Gastrocnemius medialis (tissue), 4 donors: ENCODE measurements at regions not wholly inside any gene's neighbourhood (a gene's known extent, or its start where the extent isn't known, plus 50 kb on each side); places are given as distances from the start of the nearest gene placed in this dataset.

Experiments
- ATAC-seq, 2 donors: fragments of 150-250 bp; one replicate each; pipeline ENCODE4 v1.9.1; 2016
- DNase-seq, 2 donors: peaks; one replicate each; pipeline ENCODE4 v3.0.0-alpha.2; 2019
- H3K27ac ChIP-seq, 4 donors: fragments of 200-600 bp; sonication (generic); 1 replicate in 1 of 4; 2 replicates in 3 of 4; pipeline ENCODE4 v1.5.1; 2016 to 2018; ENCODE audit warnings: mild to moderate bottlenecking in 2 of 4, moderate library complexity in 1 of 4
- H3K27me3 ChIP-seq, 3 donors: fragments of 200-600 bp; sonication (generic) in 2 of 3; 1 replicate in 1 of 3; 2 replicates in 2 of 3; pipeline versions ENCODE4 v1.5.1 to v1.6.0; 2016 to 2019; ENCODE audit warnings: mild to moderate bottlenecking in 1 of 3, moderate library complexity in 1 of 3
- H3K36me3 ChIP-seq, 2 donors: fragments of 200-600 bp; sonication (generic) in 1 of 2; one replicate each; pipeline ENCODE4 v1.5.1; 2017 to 2018
- H3K4me1 ChIP-seq, 2 donors: fragments of 200-600 bp; sonication (generic) in 1 of 2; one replicate each; pipeline ENCODE4 v1.5.1; 2016 to 2017; ENCODE audit warnings: mild to moderate bottlenecking in 2 of 2
- H3K4me3 ChIP-seq, 4 donors: fragments of 200-600 bp; sonication (generic) in 3 of 4; 1 replicate in 1 of 4; 2 replicates in 3 of 4; pipeline ENCODE4 v1.5.1; 2016 to 2019; ENCODE audit warnings: mild to moderate bottlenecking in 2 of 4
- H3K9me3 ChIP-seq, 3 donors: fragments of 200-600 bp; sonication (generic) in 2 of 3; 1 replicate in 1 of 3; 2 replicates in 2 of 3; pipeline ENCODE4 v1.5.1; 2016 to 2019
- CTCF ChIP-seq, 5 experiments: fragments of 450-650 bp in 3 of 5; fragments of 200-600 bp in 2 of 5; sonication (generic) in 2 of 5; IDR thresholded peaks in 4 of 5; conservative IDR thresholded peaks in 1 of 5; 1 replicate in 4 of 5; 2 replicates in 1 of 5; pipeline ENCODE4 v1.5.1; 2016 to 2019; ENCODE audit warnings: antibody characterized with exemption in 5 of 5, mild to moderate bottlenecking in 3 of 5, moderate library complexity in 3 of 5
- POLR2A ChIP-seq, 2 donors: fragments of 450-650 bp; IDR thresholded peaks; one replicate each; pipeline ENCODE4 v1.6.1; 2017; ENCODE audit warnings: antibody characterized with exemption in 2 of 2, mild to moderate bottlenecking in 2 of 2, moderate library complexity in 2 of 2
- in situ Hi-C, 4 donors: fragments of 200-750 bp; cut with MboI; loops; one replicate each; pipeline versions ENCODE4 v1.15.0 to v1.8.0; 2017; ENCODE audit warnings: low sequenced_read_pairs in 4 of 4
- intact Hi-C: fragments of 100-400 bp; cut with DNase I; formaldehyde crosslinking; loops from one replicate; pipeline ENCODE4 v1.15.1; 2023; ENCODE audit warnings: low total_unique reads

GRCh38 chr12:4849795-4850345 lies 59.8 kb upstream of the KCNA1 start:
- no peak for DNase-seq
- Histone ChIP-seq H3K27me3 (no peaks in the 10 kb centered on the region), H3K9me3 (no peaks in the 10 kb centered on the region), H3K4me1 (no peaks in the 10 kb centered on the region), H3K27ac (no peak overlapping the region), H3K36me3 (no peaks in the 10 kb centered on the region), H3K4me3 (no peak overlapping the region)
- intact Hi-C loops = no loop called here
- in situ Hi-C loops = loop anchor here (10.0 to 25.0 kb wide), 3 partner anchors 155 to 587 kb away; partner anchors contain the start of gene NTF3 (in 1 of the 4)
- TF ChIP-seq POLR2A (IDR thresholded peaks at IDR 0.05) (no peak), CTCF (IDR thresholded peaks at IDR 0.05 in 4 of 5, conservative IDR thresholded peaks at IDR 0.05 in 1 of 5) (no peak)
- ATAC-seq = no peak

GRCh38 chr12:4850857-4851380 lies 58.8 kb upstream of the KCNA1 start:
- DNase-seq = no peak
- in situ Hi-C loops (loop anchor here (10.0 to 25.0 kb wide), 3 partner anchors 154 to 586 kb away; partner anchors contain the start of gene NTF3 (in 1 of the 4)), intact Hi-C loops (no loop called here)
- H3K4me1 ChIP-seq = no peaks in the 10 kb centered on the region
- no peak overlapping the region for H3K4me3 ChIP-seq
- ATAC-seq = no peak
- no peak for TF ChIP-seq POLR2A (IDR thresholded peaks at IDR 0.05)
- TF ChIP-seq CTCF (IDR thresholded peaks at IDR 0.05 in 4 of 5, conservative IDR thresholded peaks at IDR 0.05 in 1 of 5) = no peak
- no peak overlapping the region for H3K27ac ChIP-seq
- no peaks in the 10 kb centered on the region for H3K9me3 ChIP-seq
- no peaks in the 10 kb centered on the region for H3K27me3 ChIP-seq
- H3K36me3 ChIP-seq = no peaks in the 10 kb centered on the region

- Histone ChIP-seq H3K27ac (no peak overlapping the region), H3K9me3 (no peaks in the 10 kb centered on the region), H3K4me3 (no peak overlapping the region), H3K4me1 (peaks cover 0 to 2% of the 10 kb centered on the region in 2 donors), H3K36me3 (no peaks in the 10 kb centered on the region), H3K27me3 (no peaks in the 10 kb centered on the region)
- TF ChIP-seq POLR2A (IDR thresholded peaks at IDR 0.05) = no peak
- in situ Hi-C loops = loop anchor here (10.0 to 25.0 kb wide), 3 partner anchors 152 to 585 kb away; partner anchors contain the start of gene NTF3 (in 1 of the 4)
- ATAC-seq (no peak), DNase-seq (no peak)
- intact Hi-C loops = no loop called here
These were observed 57.4 kb upstream of the KCNA1 start for GRCh38 chr12:4852308-4852707.

- in situ Hi-C loops = loop anchor here (10.0 to 25.0 kb wide), 3 partner anchors 152 to 584 kb away; partner anchors contain the start of gene NTF3 (in 1 of the 4)
- TF ChIP-seq POLR2A (IDR thresholded peaks at IDR 0.05) (no peak), CTCF (IDR thresholded peaks at IDR 0.05 in 4 of 5, conservative IDR thresholded peaks at IDR 0.05 in 1 of 5) (no peak)
These were observed 56.8 kb upstream of the KCNA1 start for GRCh38 chr12:4852911-4853310.

GRCh38 chr12:4855121-4855924 lies 54.4 kb upstream of the KCNA1 start:
- ATAC-seq (peak; percentile 73 to 81), DNase-seq (peak; percentile 19 to 36)
- in situ Hi-C loops = loop anchor here (5.0 to 25.0 kb wide), 4 partner anchors 147 to 582 kb away; partner anchors contain the start of gene NTF3 (in 1 of the 4)
- H3K27me3 ChIP-seq = no peaks in the 10 kb centered on the region
- no peak overlapping the region for H3K27ac ChIP-seq
- H3K4me1 ChIP-seq = peaks cover 5 to 9% of the 10 kb centered on the region in 2 donors
- H3K9me3 ChIP-seq = no peaks in the 10 kb centered on the region
- H3K4me3 ChIP-seq = no peak overlapping the region
- intact Hi-C loops = loop anchor here (2.0 kb wide), 1 partner anchor 229 kb away; no protein-coding TSS in a partner anchor
- H3K36me3 ChIP-seq = no peaks in the 10 kb centered on the region
- TF ChIP-seq POLR2A (IDR thresholded peaks at IDR 0.05) = no peak
- peak; percentile 40 to 81 (median 64) for TF ChIP-seq CTCF (IDR thresholded peaks at IDR 0.05 in 4 of 5, conservative IDR thresholded peaks at IDR 0.05 in 1 of 5)

More at GRCh38 chr12:4852911-4853310, 56.8 kb upstream of the KCNA1 start:
- no peaks in the 10 kb centered on the region for H3K36me3 ChIP-seq
- no peak overlapping the region for H3K4me3 ChIP-seq
- H3K4me1 ChIP-seq = peaks cover 2 to 6% of the 10 kb centered on the region in 2 donors
- H3K27ac ChIP-seq = no peak overlapping the region
- ATAC-seq = no peak
- H3K9me3 ChIP-seq = no peaks in the 10 kb centered on the region
- intact Hi-C loops = no loop called here
- DNase-seq = no peak
- H3K27me3 ChIP-seq = no peaks in the 10 kb centered on the region
